NCI-H2081 treated with DMSO at 0.1 percent for 48 hours (cell line): ENCODE measurements at regions not wholly inside any gene's neighbourhood (a gene's known extent, or its start where the extent isn't known, plus 50 kb on each side); places are given as distances from the start of the nearest gene placed in this dataset.
"Not testable (repeated sequence)": the region's sequence is repeated elsewhere in the genome, so short reads cannot be mapped to it uniquely, and the experiment has no call there.

ENCODE experiments used
- DNase-seq: peaks from one replicate; lab custom pipeline; 2025; lab: John Stamatoyannopoulos, UW

- no peak for DNase-seq
These were observed 248.5 kb upstream of the HDAC4 start for GRCh38 chr2:239649309-239649708.

GRCh38 chr2:239648607-239649006 lies 247.8 kb upstream of the HDAC4 start:
- DNase-seq = no peak

DNA sequence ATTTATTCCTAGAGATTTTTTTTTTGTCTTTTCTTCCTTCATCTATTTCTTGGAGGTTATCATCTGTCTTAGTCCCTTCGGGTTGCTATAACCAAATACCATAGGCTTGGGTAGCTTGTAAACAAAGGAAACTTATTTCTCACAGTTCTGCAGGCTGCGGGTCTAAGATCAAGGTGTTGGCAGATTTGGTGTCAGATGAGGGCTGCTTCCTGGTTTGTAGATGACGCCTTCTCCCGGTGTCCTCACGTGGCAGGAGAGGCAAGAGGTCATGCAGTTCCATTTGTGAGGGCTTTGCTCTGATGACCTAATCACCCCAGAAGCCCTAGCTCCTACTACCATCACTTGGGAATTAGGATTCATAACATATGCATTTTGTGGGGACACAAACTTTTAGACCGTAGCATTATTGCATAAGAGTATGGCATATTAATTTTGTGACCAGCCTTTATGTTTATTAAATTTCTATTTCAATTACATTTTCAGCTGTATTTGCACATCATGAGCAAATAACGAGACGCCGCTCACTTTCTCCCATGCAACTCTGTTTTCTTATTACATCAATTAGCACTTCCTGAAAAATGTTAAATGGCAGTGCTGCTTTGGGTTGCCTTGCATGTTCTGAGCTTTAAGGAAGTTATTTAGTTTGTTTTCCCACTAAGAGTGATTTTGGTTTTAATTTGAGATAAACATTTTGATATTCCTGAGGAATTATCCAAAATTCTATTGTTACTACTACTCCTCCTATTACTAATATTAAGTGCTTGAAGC lies 246.4 kb upstream of the HDAC4 start:
- DNase-seq = no peak

- no peak for DNase-seq
These were observed 245.4 kb upstream of the HDAC4 start for GRCh38 chr2:239646184-239646583.

DNA sequence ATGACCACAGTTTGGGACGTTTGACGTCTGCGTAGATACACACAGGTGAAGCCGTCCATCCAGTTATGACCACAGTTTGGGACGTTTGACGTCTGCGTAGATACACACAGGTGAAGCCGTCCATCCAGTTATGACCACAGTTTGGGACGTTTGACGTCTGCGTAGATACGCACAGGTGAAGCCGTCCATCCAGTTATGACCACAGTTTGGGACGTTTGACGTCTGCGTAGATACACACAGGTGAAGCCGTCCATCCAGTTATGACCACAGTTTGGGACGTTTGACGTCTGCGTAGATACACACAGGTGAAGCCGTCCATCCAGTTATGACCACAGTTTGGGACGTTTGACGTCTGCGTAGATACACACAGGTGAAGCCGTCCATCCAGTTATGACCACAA lies 243.8 kb upstream of the HDAC4 start:
- not testable (repeated sequence) for DNase-seq

DNA sequence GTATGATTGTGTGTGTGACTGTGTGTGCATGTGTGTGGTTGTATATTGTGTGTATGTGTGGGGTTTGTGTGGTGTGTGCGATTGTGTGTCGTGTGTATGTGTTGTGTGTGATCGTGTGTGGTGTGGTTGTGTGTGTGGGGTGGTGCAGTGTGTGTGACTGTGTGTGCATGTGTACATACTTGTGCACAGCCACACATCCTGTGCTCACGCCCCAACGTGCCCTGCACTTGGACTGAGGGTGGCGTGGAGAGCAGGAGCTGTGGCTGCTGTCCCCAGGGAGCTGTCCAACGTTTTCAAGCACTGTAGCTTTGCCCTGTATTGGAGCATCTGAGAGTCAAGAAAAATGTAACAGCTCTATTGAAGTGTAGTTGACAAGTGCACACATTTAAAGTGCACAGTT lies 243.2 kb upstream of the HDAC4 start:
- no peak for DNase-seq

- no peak for DNase-seq
These were observed 241.7 kb upstream of the HDAC4 start for GRCh38 chr2:239642406-239643004.

GRCh38 chr2:239641904-239642303 lies 241.1 kb upstream of the HDAC4 start:
- not testable (repeated sequence) for DNase-seq

DNA sequence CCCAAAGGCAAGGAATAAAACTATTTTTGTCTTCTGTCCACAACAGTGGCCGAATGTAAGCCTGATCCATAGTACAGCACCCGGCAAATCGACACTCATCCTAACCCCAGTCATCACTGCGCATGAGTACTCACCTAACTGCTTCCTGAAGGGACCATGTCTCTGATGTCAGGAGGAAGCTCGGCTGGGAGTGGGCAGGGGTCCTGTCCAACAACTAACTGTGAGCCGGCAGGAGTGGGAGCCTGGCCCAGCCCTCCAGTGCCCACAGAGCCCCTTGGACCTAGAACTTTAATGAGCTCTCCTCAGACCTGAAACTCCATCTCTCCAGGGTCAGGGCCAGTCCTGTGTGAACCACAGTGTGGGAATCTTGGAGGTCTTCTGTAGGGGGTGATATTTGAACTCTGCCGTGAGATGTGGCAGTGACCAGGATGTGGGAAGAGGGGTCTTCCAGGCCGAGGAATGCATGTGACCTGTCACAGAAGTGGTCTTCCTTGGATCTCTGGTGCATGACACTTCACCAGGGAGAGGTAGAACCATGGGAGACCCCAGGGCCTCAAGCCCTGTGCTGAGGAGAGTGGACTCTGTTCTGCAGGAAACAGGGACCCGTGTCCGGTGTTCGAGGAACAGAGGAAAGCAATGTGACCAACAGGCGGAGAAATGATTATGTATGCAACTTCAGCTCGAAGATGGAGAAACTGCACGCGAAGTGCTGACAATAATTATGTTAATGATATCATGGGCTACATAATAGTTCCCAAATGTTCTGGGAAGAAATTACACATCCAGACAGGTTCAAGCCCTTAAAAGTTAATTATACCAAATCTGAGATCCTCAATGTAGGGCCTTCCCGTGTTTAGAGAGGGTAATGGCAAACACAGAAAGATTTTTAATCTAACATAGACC lies 240.1 kb upstream of the HDAC4 start:
- DNase-seq = no peak

GRCh38 chr2:239640210-239640609 lies 239.4 kb upstream of the HDAC4 start:
- DNase-seq = no peak

- no peak for DNase-seq
These were observed 238.8 kb upstream of the HDAC4 start for GRCh38 chr2:239639421-239640185.

DNA sequence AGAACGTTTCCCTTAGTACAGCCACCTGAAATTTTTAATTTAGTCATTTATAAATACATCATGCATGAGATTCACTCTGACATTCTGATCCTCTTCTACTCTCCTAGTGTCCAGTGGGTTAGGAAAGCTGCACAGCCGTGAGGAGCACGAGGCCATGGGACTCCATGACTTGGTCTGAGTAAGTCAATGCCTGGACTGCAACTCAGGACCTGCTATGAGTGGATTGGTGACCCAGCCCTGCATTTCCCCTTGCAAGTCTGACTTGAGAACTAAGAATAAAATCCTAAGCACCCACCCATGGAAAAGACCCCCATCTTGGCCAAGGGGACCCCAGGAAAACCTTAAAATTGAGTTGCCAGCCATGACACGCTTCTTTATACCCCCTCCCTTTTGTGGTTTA lies 237.6 kb upstream of the HDAC4 start:
- no peak for DNase-seq

- DNase-seq = no peak
These were observed 236.0 kb upstream of the HDAC4 start for GRCh38 chr2:239636808-239637207.

GRCh38 chr2:239634769-239635168 lies 233.9 kb upstream of the HDAC4 start:
- DNase-seq = no peak

GRCh38 chr2:239630618-239631286 lies 229.9 kb upstream of the HDAC4 start:
- DNase-seq = no peak

GRCh38 chr2:239629926-239630617 lies 229.3 kb upstream of the HDAC4 start:
- no peak for DNase-seq

DNA sequence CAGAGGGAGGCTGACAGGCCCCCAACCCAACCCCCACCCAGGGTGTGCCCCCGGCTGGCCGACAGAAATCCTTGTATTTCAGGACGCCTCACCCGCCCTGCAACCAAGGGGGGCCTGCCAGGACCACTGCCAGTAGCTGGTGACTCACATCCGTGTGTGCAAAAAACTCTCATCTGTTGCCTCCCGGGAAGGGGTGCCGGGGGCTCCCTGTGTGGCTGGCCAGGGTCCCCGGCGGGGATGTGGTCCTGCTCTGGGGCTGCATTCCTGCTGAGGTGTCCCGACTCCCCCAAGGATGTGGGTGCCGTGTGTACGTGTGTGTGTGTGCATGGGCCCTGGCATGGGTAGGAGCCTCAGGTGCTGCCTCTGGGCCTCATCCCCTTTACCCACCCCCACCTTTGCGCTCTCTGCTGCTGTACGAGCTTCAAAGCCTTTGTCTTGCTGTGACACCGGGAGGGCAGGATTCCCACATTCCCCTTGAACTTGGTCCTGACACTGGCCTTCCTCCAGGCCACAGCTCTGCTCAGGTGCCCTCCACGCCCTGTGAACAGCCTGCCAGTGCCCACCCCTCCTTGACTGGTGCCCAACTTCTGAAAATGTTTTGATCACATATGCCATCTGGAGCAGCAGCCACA lies 226.3 kb upstream of the HDAC4 start:
- no peak for DNase-seq

DNA sequence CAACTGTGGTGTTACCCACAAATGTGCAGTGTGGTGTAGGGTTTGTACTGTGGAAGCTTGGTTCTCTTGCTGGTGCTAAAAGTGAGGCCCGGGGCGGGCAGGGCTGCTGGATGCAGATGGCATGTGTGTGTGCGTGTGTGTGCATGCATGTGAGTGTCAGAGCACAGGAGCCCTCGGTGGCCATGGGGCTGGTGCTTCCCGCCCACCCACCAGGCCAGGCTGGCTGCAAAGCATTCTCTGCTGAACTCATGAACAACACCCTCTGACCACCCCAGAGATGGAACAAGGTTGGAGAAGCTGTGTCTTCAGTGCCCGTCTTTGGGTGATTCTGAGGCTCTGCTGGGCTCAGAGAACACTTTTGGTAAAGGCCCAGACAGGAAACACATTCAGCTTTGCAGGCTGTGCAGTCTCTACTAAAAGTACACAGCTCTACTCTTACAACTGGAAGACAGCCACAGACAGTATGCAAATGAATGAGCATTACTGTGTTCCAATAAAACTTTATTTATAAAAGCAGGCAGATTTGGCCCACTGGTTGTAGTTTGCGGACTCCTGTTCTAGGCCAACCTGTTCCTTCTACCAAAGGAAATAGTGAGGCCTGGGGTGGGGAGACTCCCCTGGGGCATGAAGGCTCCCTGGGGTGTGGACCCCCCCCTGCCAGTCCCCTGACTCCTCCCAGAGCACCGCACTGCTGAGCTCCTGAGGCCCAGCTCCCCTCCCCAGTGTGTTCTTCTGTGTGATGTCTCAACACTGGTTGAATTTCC lies 225.3 kb upstream of the HDAC4 start:
- DNase-seq = no peak

- no peak for DNase-seq
These were observed 224.5 kb upstream of the HDAC4 start for GRCh38 chr2:239625156-239625845.
